ENCODE measurements at regions not wholly inside any gene's neighbourhood (a gene's known extent, or its start where the extent isn't known, plus 50 kb on each side); places are given as distances from the start of the nearest gene placed in this dataset.

GRCh38 chr2:2523461-2524347, 192.6 kb upstream of the MYT1L start:
- TF ChIP-seq CTCF (conservative IDR thresholded peaks at IDR 0.05) (no peak), EZH2 (IDR thresholded peaks at IDR 0.05; ENCODE audit: low read depth) (no peak)

Measured in PC-9 (cell line).